Activated CD8-positive, alpha-beta T cell treated with anti-CD3 and anti-CD28 coated beads for 36 hours (primary cell): ENCODE measurements at regions not wholly inside any gene's neighbourhood (a gene's known extent, or its start where the extent isn't known, plus 50 kb on each side); places are given as distances from the start of the nearest gene placed in this dataset.

Experiments
- ATAC-seq: fragments of 200-7000 bp; cut with Tn5 transposase; one replicate; pipeline ENCODE4 v1.10.0; 2021; ENCODE audit warnings: mild to moderate bottlenecking, moderate library complexity
- CTCF ChIA-PET: fragments of 350-600 bp; sonication (Branson Sonifier 250); formaldehyde crosslinking; loops from one replicate; lab custom pipeline; 2021; ENCODE audit warnings: antibody characterized with exemption; lab: Charles Lee
- POLR2A ChIA-PET: fragments of 350-600 bp; sonication (Branson Sonifier 250); formaldehyde crosslinking; loops from one replicate; lab custom pipeline; 2021; ENCODE audit warnings: antibody characterized with exemption; lab: Charles Lee
- DNase-seq: peaks from one replicate; pipeline ENCODE4 v3.0.0-alpha.2; 2020
- H3K27ac Mint-ChIP-seq: one replicate; pipeline ENCODE4 v1.8.0; 2021; ENCODE audit warnings: mild to moderate bottlenecking, mixed read lengths
- H3K27me3 Mint-ChIP-seq: one replicate; pipeline ENCODE4 v1.8.0; 2021; ENCODE audit warnings: mixed read lengths
- H3K36me3 Mint-ChIP-seq: one replicate; pipeline ENCODE4 v1.8.0; 2021; ENCODE audit warnings: low read depth, mixed read lengths
- H3K4me1 Mint-ChIP-seq: one replicate; pipeline ENCODE4 v1.8.0; 2021; ENCODE audit warnings: low read depth, mixed read lengths
- H3K4me3 Mint-ChIP-seq: one replicate; pipeline ENCODE4 v1.8.0; 2021; ENCODE audit warnings: mild to moderate bottlenecking, moderate library complexity, mixed read lengths
- H3K9me3 Mint-ChIP-seq: one replicate; pipeline ENCODE4 v1.8.0; 2021; ENCODE audit warnings: mixed read lengths
- CTCF ChIP-seq: fragments of 200-600 bp; IDR thresholded peaks from one replicate; pipeline ENCODE4 v1.8.0; 2022; ENCODE audit warnings: antibody characterized with exemption, mild to moderate bottlenecking
- intact Hi-C: fragments of 100-400 bp; cut with micrococcal nuclease; formaldehyde crosslinking; loops from one replicate; pipeline ENCODE4 v1.10.0; 2022

- H3K4me1 Mint-ChIP-seq = no peaks in the 10 kb centered on the region
- H3K4me3 Mint-ChIP-seq = no peak overlapping the region
- peaks cover 24% of the 10 kb centered on the region for H3K27me3 Mint-ChIP-seq
- no peak overlapping the region for H3K27ac Mint-ChIP-seq
- H3K9me3 Mint-ChIP-seq = no peaks in the 10 kb centered on the region
- ATAC-seq = no peak
- DNase-seq = peak; percentile 61
- POLR2A ChIA-PET = no interaction called here
- no peaks in the 10 kb centered on the region for H3K36me3 Mint-ChIP-seq
- intact Hi-C loops = no loop called here
- peak; percentile 57 for TF ChIP-seq CTCF
- CTCF ChIA-PET = interaction anchor here (0.8 to 1.2 kb wide), 2 partner anchors 11 to 64 kb away, joined by 3 read pairs; no protein-coding TSS in a partner anchor
Observed at GRCh38 chr21:41610042-41610839, 102.3 kb upstream of the TMPRSS2 start.

- no peak for ATAC-seq
- H3K36me3 Mint-ChIP-seq = no peaks in the 10 kb centered on the region
- H3K9me3 Mint-ChIP-seq = no peaks in the 10 kb centered on the region
- peaks cover 20% of the 10 kb centered on the region for H3K27me3 Mint-ChIP-seq
- DNase-seq = no peak
- POLR2A ChIA-PET = no interaction called here
- H3K27ac Mint-ChIP-seq = no peak overlapping the region
- intact Hi-C loops = no loop called here
- no peaks in the 10 kb centered on the region for H3K4me1 Mint-ChIP-seq
- H3K4me3 Mint-ChIP-seq = no peak overlapping the region
- CTCF ChIA-PET = no interaction called here
- TF ChIP-seq CTCF = no peak
Observed at GRCh38 chr21:41606706-41607105, 98.7 kb upstream of the TMPRSS2 start.

- no peaks in the 10 kb centered on the region for H3K9me3 Mint-ChIP-seq
- no peak for TF ChIP-seq CTCF
- H3K4me3 Mint-ChIP-seq = no peak overlapping the region
- H3K4me1 Mint-ChIP-seq = no peaks in the 10 kb centered on the region
- no peaks in the 10 kb centered on the region for H3K36me3 Mint-ChIP-seq
- ChIA-PET POLR2A (no interaction called here), CTCF (no interaction called here)
- ATAC-seq (no peak), DNase-seq (no peak)
- no peak overlapping the region for H3K27ac Mint-ChIP-seq
- intact Hi-C loops = no loop called here
- H3K27me3 Mint-ChIP-seq = peaks cover 18% of the 10 kb centered on the region
Observed at GRCh38 chr21:41605934-41606285, 98.0 kb upstream of the TMPRSS2 start.

GRCh38 chr21:41605178-41605933, 97.4 kb upstream of the TMPRSS2 start:
- ATAC-seq = no peak
- Mint-ChIP-seq H3K27me3 (peaks cover 16% of the 10 kb centered on the region), H3K4me1 (no peaks in the 10 kb centered on the region), H3K36me3 (no peaks in the 10 kb centered on the region), H3K4me3 (no peak overlapping the region), H3K9me3 (no peaks in the 10 kb centered on the region), H3K27ac (no peak overlapping the region)
- POLR2A ChIA-PET = no interaction called here
- CTCF ChIA-PET = no interaction called here
- no peak for DNase-seq
- intact Hi-C loops = no loop called here
- no peak for TF ChIP-seq CTCF

GRCh38 chr21:41604583-41605041, 96.7 kb upstream of the TMPRSS2 start:
- H3K9me3 Mint-ChIP-seq = no peaks in the 10 kb centered on the region
- no peak overlapping the region for H3K27ac Mint-ChIP-seq
- intact Hi-C loops = no loop called here
- H3K27me3 Mint-ChIP-seq = peaks cover 10% of the 10 kb centered on the region
- POLR2A ChIA-PET = no interaction called here
- ATAC-seq (no peak), DNase-seq (no peak)
- CTCF ChIA-PET = no interaction called here
- no peaks in the 10 kb centered on the region for H3K4me1 Mint-ChIP-seq
- H3K36me3 Mint-ChIP-seq = no peaks in the 10 kb centered on the region
- H3K4me3 Mint-ChIP-seq = no peak overlapping the region
- TF ChIP-seq CTCF = no peak
